HuH-7 (cell line): ENCODE measurements at regions not wholly inside any gene's neighbourhood (a gene's known extent, or its start where the extent isn't known, plus 50 kb on each side); places are given as distances from the start of the nearest gene placed in this dataset.
"Not testable (repeated sequence)": the region's sequence is repeated elsewhere in the genome, so short reads cannot be mapped to it uniquely, and the experiment has no call there.

Source experiments
- DNase-seq: peaks from one replicate; pipeline ENCODE4 v3.0.0; 2011; ENCODE audit warnings: low spot score

GRCh38 chr12:131656796-131657195 lies 54.1 kb upstream of the SFSWAP start:
- not testable (repeated sequence) for DNase-seq

GRCh38 chr12:131658605-131659004 lies 52.3 kb upstream of the SFSWAP start:
- not testable (repeated sequence) for DNase-seq

GRCh38 chr12:131659484-131659883 lies 51.4 kb upstream of the SFSWAP start:
- not testable (repeated sequence) for DNase-seq

- DNase-seq = not testable (repeated sequence)
Measured at GRCh38 chr12:131659976-131660375, 50.9 kb upstream of the SFSWAP start.

GRCh38 chr12:131660401-131660800 lies 50.5 kb upstream of the SFSWAP start:
- not testable (repeated sequence) for DNase-seq
